ENCODE measurements at regions not wholly inside any gene's neighbourhood (a gene's known extent, or its start where the extent isn't known, plus 50 kb on each side); places are given as distances from the start of the nearest gene placed in this dataset.

GRCh38 chrX:137988470-137988869 is 422.5 kb downstream of the ZIC3 start:
- Histone ChIP-seq H3K4me2 (ENCODE audit: control insufficient read depth, insufficient read depth) (no peak overlapping the region), H3K9ac (ENCODE audit: control insufficient read depth, insufficient read depth, low read length) (no peak overlapping the region), H3K27ac (ENCODE audit: control insufficient read depth, insufficient read depth) (no peak overlapping the region), H4K20me1 (ENCODE audit: control insufficient read depth, insufficient read depth) (no peaks in the 10 kb centered on the region), H3K4me3 (no peak overlapping the region), H3K9me3 (replicated peaks; ENCODE audit: control insufficient read depth, insufficient read depth, low read length) (no peaks in the 10 kb centered on the region), H3K4me1 (ENCODE audit: control insufficient read depth, insufficient read depth, low read length) (no peaks in the 10 kb centered on the region), H2AFZ (ENCODE audit: control insufficient read depth, low read depth, low read length) (no peak overlapping the region), H3K36me3 (ENCODE audit: control insufficient read depth in 2 of 2, insufficient read depth in 2 of 2, low read length in 1 of 2) (no peaks in the 10 kb centered on the region), H3K79me2 (ENCODE audit: control insufficient read depth, insufficient read depth, low read length) (no peaks in the 10 kb centered on the region), H3K27me3 (replicated peaks in 1 of 2; ENCODE audit: control insufficient read depth in 2 of 2, insufficient read depth in 2 of 2, low read length in 1 of 2) (no peaks in the 10 kb centered on the region)
- no TSS peak for BruUV-seq (replicated peaks)
- in situ Hi-C loops (cut with MboI) = no loop called here
- ATAC-seq (no peak), DNase-seq (ENCODE audit: low read depth, low spot score) (no peak), FAIRE-seq (no peak)
- intact Hi-C loops (cut with micrococcal nuclease; ENCODE audit: unreplicated experiment) = no loop called here
- POLR2A ChIA-PET = no interaction called here
- SMC1A ChIA-PET (ENCODE audit: uncharacterized antibody, unreplicated experiment) = no interaction called here
- no peak for TF ChIP-seq MEF2A (IDR thresholded peaks at IDR 0.05; ENCODE audit: insufficient read depth, low read depth, low read length)
- TF ChIP-seq RAD51 (IDR thresholded peaks at IDR 0.05) = 0 out of 2 replicates have a peak, but pooled peaks have one; percentile 27
- RAD21 ChIA-PET (ENCODE audit: unreplicated experiment) = no interaction called here
- WGBS (ENCODE audit: insufficient coverage, insufficient replicate concordance, low lambda C conversion rate, missing lambda C conversion rate) = 27% methylated on average over 1 of the region's 1 CpG
- CTCF ChIA-PET = interaction anchor here (0.7 kb wide), 1 partner anchor 28 kb away, joined by 3 read pairs; no protein-coding TSS in a partner anchor

DNA sequence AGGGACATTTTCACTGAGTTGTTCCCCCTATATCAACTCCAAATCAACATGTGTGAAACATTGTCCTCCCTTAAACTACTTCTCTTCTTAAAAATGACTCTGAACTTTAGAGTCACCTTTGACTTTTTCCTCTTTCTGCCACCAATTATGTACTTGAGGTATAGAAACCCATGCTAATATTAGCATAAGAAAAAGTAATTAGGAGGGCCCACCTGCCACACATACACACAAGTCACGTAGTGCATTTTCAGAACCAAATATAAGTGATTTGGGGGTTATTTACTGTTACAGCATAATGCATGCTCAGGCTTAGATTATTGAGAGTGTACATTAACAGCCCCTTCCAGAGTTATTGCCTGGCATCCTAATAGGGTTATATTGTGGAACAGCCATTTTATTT is 432.7 kb downstream of the ZIC3 start:
- no peaks in the 10 kb centered on the region for H3K79me2 ChIP-seq (ENCODE audit: control insufficient read depth, insufficient read depth, low read length)
- intact Hi-C loops (cut with micrococcal nuclease; ENCODE audit: unreplicated experiment) (no loop called here), in situ Hi-C loops (cut with MboI) (no loop called here)
- no peak overlapping the region for H3K27ac ChIP-seq (ENCODE audit: control insufficient read depth, insufficient read depth)
- no TSS peak for BruUV-seq (replicated peaks)
- H3K27me3 ChIP-seq (replicated peaks in 1 of 2; ENCODE audit: control insufficient read depth in 2 of 2, insufficient read depth in 2 of 2, low read length in 1 of 2) = no peaks in the 10 kb centered on the region; a peak in 1 of 4 replicates
- no peak overlapping the region for H3K4me2 ChIP-seq (ENCODE audit: control insufficient read depth, insufficient read depth)
- DNase-seq (ENCODE audit: low read depth, low spot score) (no peak), FAIRE-seq (no peak), ATAC-seq (no peak)
- ChIA-PET POLR2A (no interaction called here), SMC1A (ENCODE audit: uncharacterized antibody, unreplicated experiment) (no interaction called here), CTCF (no interaction called here), RAD21 (ENCODE audit: unreplicated experiment) (no interaction called here)
- no peak overlapping the region for H3K9ac ChIP-seq (ENCODE audit: control insufficient read depth, insufficient read depth, low read length)
- H4K20me1 ChIP-seq (ENCODE audit: control insufficient read depth, insufficient read depth) = no peaks in the 10 kb centered on the region
- TF ChIP-seq MTA2 (IDR thresholded peaks at IDR 0.05; ENCODE audit: low read depth) = peak; percentile 57
- TF ChIP-seq NRF1 (conservative IDR thresholded peaks at IDR 0.05; ENCODE audit: low read depth, low read length) = no peak
- no peak for TF ChIP-seq FOS (IDR thresholded peaks at IDR 0.05; ENCODE audit: borderline replicate concordance, extremely low read depth, insufficient read length)
- TF ChIP-seq NR2F1 (conservative IDR thresholded peaks at IDR 0.05) = peak; percentile 66
- TF ChIP-seq MAX (IDR thresholded peaks at IDR 0.05; ENCODE audit: low read depth, low read length) = no peak
- no peak for TF ChIP-seq NKRF (conservative IDR thresholded peaks at IDR 0.05)
- no peak for TF ChIP-seq MYB (IDR thresholded peaks at IDR 0.05; ENCODE audit: borderline replicate concordance, low read depth, low read length)
- TF ChIP-seq MEF2B (IDR thresholded peaks at IDR 0.05; ENCODE audit: partially characterized antibody, poor library complexity, severe bottlenecking) = peak; percentile 31
- no peak for TF ChIP-seq HDGF (IDR thresholded peaks at IDR 0.05)
- no peak for TF ChIP-seq RCOR1 (conservative IDR thresholded peaks at IDR 0.05; ENCODE audit: low read depth, low read length)
- no peak for TF ChIP-seq NFYB (IDR thresholded peaks at IDR 0.05; ENCODE audit: insufficient read depth, low read depth, low read length)
- TF ChIP-seq ETV6 (conservative IDR thresholded peaks at IDR 0.05 in 1 of 2, IDR thresholded peaks at IDR 0.05 in 1 of 2; ENCODE audit: borderline replicate concordance in 1 of 2, low read depth in 1 of 2) = no peak
- TF ChIP-seq SRF (IDR thresholded peaks at IDR 0.05; ENCODE audit: low read depth in 2 of 2, low read length in 2 of 2) = no peak
- H3K36me3 ChIP-seq (ENCODE audit: control insufficient read depth in 2 of 2, insufficient read depth in 2 of 2, low read length in 1 of 2) = no peaks in the 10 kb centered on the region
- no peak overlapping the region for H2AFZ ChIP-seq (ENCODE audit: control insufficient read depth, low read depth, low read length)
- WGBS (ENCODE audit: insufficient coverage, insufficient replicate concordance, low lambda C conversion rate, missing lambda C conversion rate) = 0% methylated on average over 1 of the region's 1 CpG
- H3K9me3 ChIP-seq (replicated peaks; ENCODE audit: control insufficient read depth, insufficient read depth, low read length) = no peaks in the 10 kb centered on the region
- no peak overlapping the region for H3K4me3 ChIP-seq
- H3K4me1 ChIP-seq (ENCODE audit: control insufficient read depth, insufficient read depth, low read length) = no peaks in the 10 kb centered on the region

Measured in GM12878 (cell line).